HEK293 (cell line): ENCODE measurements at regions not wholly inside any gene's neighbourhood (a gene's known extent, or its start where the extent isn't known, plus 50 kb on each side); places are given as distances from the start of the nearest gene placed in this dataset.

Experiments
- CTCF ChIA-PET: fragments of 350-600 bp; formaldehyde crosslinking; extraction: SDS; loops from one replicate; lab custom pipeline; 2021; ENCODE audit warnings: antibody characterized with exemption; lab: Yijun Ruan, JAX
- POLR2A ChIA-PET: fragments of 300-600 bp; formaldehyde crosslinking; extraction: SDS; loops from one replicate; lab custom pipeline; 2020; ENCODE audit warnings: antibody characterized with exemption, inconsistent platforms; lab: Yijun Ruan, JAX
- H3K27ac ChIP-seq: fragments of 200-500 bp; sonication (Bioruptor generic); 2 replicates; pipeline ENCODE4 v1.5.1; 2014; ENCODE audit warnings: low read depth, low read length, control low read depth, inconsistent platforms; ENCODE audit errors: extremely low read depth
- H3K36me3 ChIP-seq, 2 experiments: fragments of 200-500 bp in 1 of 2; sonication (Bioruptor generic) in 1 of 2; 1 replicate in 1 of 2; 2 replicates in 1 of 2; pipeline ENCODE4 v1.5.1; 2014 to 2017; ENCODE audit warnings: inconsistent platforms in 2 of 2, low read length in 2 of 2; ENCODE audit not compliant: control insufficient read depth in 2 of 2, insufficient read depth in 1 of 2
- H3K4me1 ChIP-seq: fragments of 200-500 bp; sonication (Bioruptor generic); 2 replicates; pipeline ENCODE4 v1.5.1; 2014; ENCODE audit warnings: mild to moderate bottlenecking, low read length, inconsistent platforms; ENCODE audit not compliant: control insufficient read depth, insufficient read depth
- H3K4me3 ChIP-seq: 2 replicates; pipeline ENCODE4 v1.5.1; 2011; ENCODE audit warnings: low read depth, mild to moderate bottlenecking, control low read depth, low read length, moderate library complexity
- H3K9me3 ChIP-seq: fragments of 200-500 bp; sonication (Bioruptor generic); 2 replicates; pipeline ENCODE4 v1.5.1; 2014; ENCODE audit warnings: low read depth, low read length, inconsistent platforms; ENCODE audit not compliant: control insufficient read depth, insufficient read depth
- KLF7 ChIP-seq: fragments of 450-650 bp; formaldehyde crosslinking; IDR thresholded peaks from 2 replicates; pipeline ENCODE4 v1.5.1; 2016; ENCODE audit warnings: missing biosample characterization, missing genetic modification characterization, borderline replicate concordance
- MYNN ChIP-seq: fragments of 450-650 bp; formaldehyde crosslinking; IDR thresholded peaks from 2 replicates; pipeline ENCODE4 v1.5.1; 2016; ENCODE audit warnings: missing biosample characterization, missing genetic modification characterization, borderline replicate concordance
- MZF1 ChIP-seq: fragments of 450-650 bp; formaldehyde crosslinking; IDR thresholded peaks from 2 replicates; pipeline ENCODE4 v1.5.1; 2017; ENCODE audit warnings: missing biosample characterization, missing genetic modification characterization, borderline replicate concordance
- SCRT1 ChIP-seq: fragments of 450-650 bp; formaldehyde crosslinking; IDR thresholded peaks from 2 replicates; pipeline ENCODE4 v1.5.1; 2016; ENCODE audit warnings: missing biosample characterization, missing genetic modification characterization, borderline replicate concordance
- SP7 ChIP-seq: fragments of 450-650 bp; formaldehyde crosslinking; IDR thresholded peaks from 2 replicates; pipeline ENCODE4 v1.5.1; 2016; ENCODE audit warnings: missing biosample characterization, missing genetic modification characterization
- TCF7L2 ChIP-seq: IDR thresholded peaks from 2 replicates; pipeline ENCODE4 v1.6.1; 2011; ENCODE audit warnings: low read depth, mild to moderate bottlenecking, inconsistent platforms, low read length, moderate library complexity, borderline replicate concordance
- TRIM28 ChIP-seq: IDR thresholded peaks from 2 replicates; pipeline ENCODE4 v1.6.1; 2011; ENCODE audit warnings: low read length, control low read depth, borderline replicate concordance
- ZBTB20 ChIP-seq: fragments of 450-650 bp; formaldehyde crosslinking; IDR thresholded peaks from 2 replicates; pipeline ENCODE4 v1.5.1; 2016; ENCODE audit warnings: missing biosample characterization, missing genetic modification characterization
- ZFP37 ChIP-seq: fragments of 450-650 bp; formaldehyde crosslinking; IDR thresholded peaks from 2 replicates; pipeline ENCODE4 v1.5.1; 2016; ENCODE audit warnings: missing biosample characterization, missing genetic modification characterization
- ZIC2 ChIP-seq: fragments of 450-650 bp; formaldehyde crosslinking; IDR thresholded peaks from 2 replicates; pipeline ENCODE4 v1.5.1; 2016; ENCODE audit warnings: missing biosample characterization, missing genetic modification characterization
- ZNF19 ChIP-seq: fragments of 450-650 bp; formaldehyde crosslinking; IDR thresholded peaks from 2 replicates; pipeline ENCODE4; 2016; ENCODE audit warnings: missing biosample characterization, missing genetic modification characterization, low read depth
- ZNF214 ChIP-seq: fragments of 450-650 bp; formaldehyde crosslinking; IDR thresholded peaks from 2 replicates; pipeline ENCODE4 v1.5.1; 2017; ENCODE audit warnings: missing biosample characterization, mild to moderate bottlenecking, missing genetic modification characterization, borderline replicate concordance
- ZNF302 ChIP-seq: fragments of 450-650 bp; formaldehyde crosslinking; IDR thresholded peaks from 2 replicates; pipeline ENCODE4 v1.5.1; 2016; ENCODE audit warnings: missing biosample characterization, missing genetic modification characterization, low read depth
- ZNF311 ChIP-seq: fragments of 450-650 bp; formaldehyde crosslinking; IDR thresholded peaks from 2 replicates; pipeline ENCODE4 v1.5.1; 2017; ENCODE audit warnings: missing biosample characterization, missing genetic modification characterization, borderline replicate concordance
- ZNF416 ChIP-seq: fragments of 450-650 bp; formaldehyde crosslinking; IDR thresholded peaks from 2 replicates; pipeline ENCODE4 v1.5.1; 2016; ENCODE audit warnings: missing biosample characterization, missing genetic modification characterization
- ZNF433 ChIP-seq: fragments of 450-650 bp; formaldehyde crosslinking; IDR thresholded peaks from 2 replicates; pipeline ENCODE4 v1.5.1; 2016; ENCODE audit warnings: missing biosample characterization, missing genetic modification characterization, low read depth
- ZNF48 ChIP-seq: fragments of 450-650 bp; formaldehyde crosslinking; IDR thresholded peaks from 2 replicates; pipeline ENCODE4 v1.5.1; 2016; ENCODE audit warnings: missing biosample characterization, missing genetic modification characterization
- ZNF701 ChIP-seq: fragments of 450-650 bp; formaldehyde crosslinking; IDR thresholded peaks from 2 replicates; pipeline ENCODE4 v1.5.1; 2016; ENCODE audit warnings: missing biosample characterization, missing genetic modification characterization
- ZNF785 ChIP-seq: fragments of 450-650 bp; formaldehyde crosslinking; IDR thresholded peaks from 2 replicates; pipeline ENCODE4 v1.5.1; 2016; ENCODE audit warnings: missing biosample characterization, missing genetic modification characterization
- TF ChIP-seq, protein P1 (sequence below): fragments of 450-650 bp; formaldehyde crosslinking; IDR thresholded peaks from 2 replicates; pipeline ENCODE4 v1.5.1; 2016; ENCODE audit warnings: missing biosample characterization, missing genetic modification characterization
- TF ChIP-seq, protein P2 (sequence below): fragments of 450-650 bp; formaldehyde crosslinking; IDR thresholded peaks from 2 replicates; pipeline ENCODE4 v1.5.1; 2016; ENCODE audit warnings: missing biosample characterization, missing genetic modification characterization, low read depth
- TF ChIP-seq, protein P3 (sequence below): fragments of 450-650 bp; formaldehyde crosslinking; IDR thresholded peaks from 2 replicates; pipeline ENCODE4 v1.5.1; 2016; ENCODE audit warnings: missing biosample characterization, missing genetic modification characterization
- TF ChIP-seq, protein P4 (sequence below): fragments of 450-650 bp; formaldehyde crosslinking; IDR thresholded peaks from 2 replicates; pipeline ENCODE4 v1.5.1; 2016; ENCODE audit warnings: missing biosample characterization, missing genetic modification characterization
- TF ChIP-seq, protein P5 (sequence below): fragments of 450-650 bp; formaldehyde crosslinking; IDR thresholded peaks from 2 replicates; pipeline ENCODE4 v1.5.1; 2016; ENCODE audit warnings: missing biosample characterization, missing genetic modification characterization
- TF ChIP-seq, protein P6 (sequence below): fragments of 450-650 bp; formaldehyde crosslinking; IDR thresholded peaks from 2 replicates; pipeline ENCODE4 v1.5.1; 2016; ENCODE audit warnings: missing biosample characterization, missing genetic modification characterization
- TF ChIP-seq, protein P7 (sequence below): fragments of 450-650 bp; formaldehyde crosslinking; IDR thresholded peaks from 2 replicates; pipeline ENCODE4 v1.5.1; 2016; ENCODE audit warnings: missing biosample characterization, missing genetic modification characterization

DNA sequence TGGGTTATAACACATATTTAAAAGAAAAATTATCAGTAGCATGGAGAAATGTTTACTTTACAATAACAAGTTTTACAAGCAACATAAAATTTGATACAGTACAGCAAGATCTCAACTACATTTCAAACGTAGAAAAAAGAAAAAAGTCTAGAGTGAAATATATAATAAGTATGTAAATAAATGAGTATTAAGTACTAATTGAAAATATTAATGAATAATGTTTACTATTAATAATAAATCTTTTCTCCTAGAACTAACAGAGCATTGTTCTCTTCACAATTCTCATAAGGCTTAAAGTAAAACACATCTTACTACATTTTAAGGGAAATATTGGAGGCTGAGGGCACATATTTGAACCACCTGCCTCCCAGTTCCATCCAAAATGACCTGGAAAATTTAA lies 72.1 kb downstream of the TMEM212 start:
- TF ChIP-seq, protein P1, sequence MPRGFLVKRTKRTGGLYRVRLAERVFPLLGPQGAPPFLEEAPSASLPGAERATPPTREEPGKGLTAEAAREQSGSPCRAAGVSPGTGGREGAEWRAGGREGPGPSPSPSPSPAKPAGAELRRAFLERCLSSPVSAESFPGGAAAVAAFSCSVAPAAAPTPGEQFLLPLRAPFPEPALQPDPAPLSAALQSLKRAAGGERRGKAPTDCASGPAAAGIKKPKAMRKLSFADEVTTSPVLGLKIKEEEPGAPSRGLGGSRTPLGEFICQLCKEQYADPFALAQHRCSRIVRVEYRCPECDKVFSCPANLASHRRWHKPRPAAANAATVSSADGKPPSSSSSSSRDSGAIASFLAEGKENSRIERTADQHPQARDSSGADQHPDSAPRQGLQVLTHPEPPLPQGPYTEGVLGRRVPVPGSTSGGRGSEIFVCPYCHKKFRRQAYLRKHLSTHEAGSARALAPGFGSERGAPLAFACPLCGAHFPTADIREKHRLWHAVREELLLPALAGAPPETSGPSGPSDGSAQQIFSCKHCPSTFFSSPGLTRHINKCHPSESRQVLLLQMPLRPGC (tag by site-specific recombination) = no peak
- TF ChIP-seq ZBTB20 (tag by site-specific recombination) = no peak
- TF ChIP-seq TCF7L2 = no peak
- TF ChIP-seq, protein P2, sequence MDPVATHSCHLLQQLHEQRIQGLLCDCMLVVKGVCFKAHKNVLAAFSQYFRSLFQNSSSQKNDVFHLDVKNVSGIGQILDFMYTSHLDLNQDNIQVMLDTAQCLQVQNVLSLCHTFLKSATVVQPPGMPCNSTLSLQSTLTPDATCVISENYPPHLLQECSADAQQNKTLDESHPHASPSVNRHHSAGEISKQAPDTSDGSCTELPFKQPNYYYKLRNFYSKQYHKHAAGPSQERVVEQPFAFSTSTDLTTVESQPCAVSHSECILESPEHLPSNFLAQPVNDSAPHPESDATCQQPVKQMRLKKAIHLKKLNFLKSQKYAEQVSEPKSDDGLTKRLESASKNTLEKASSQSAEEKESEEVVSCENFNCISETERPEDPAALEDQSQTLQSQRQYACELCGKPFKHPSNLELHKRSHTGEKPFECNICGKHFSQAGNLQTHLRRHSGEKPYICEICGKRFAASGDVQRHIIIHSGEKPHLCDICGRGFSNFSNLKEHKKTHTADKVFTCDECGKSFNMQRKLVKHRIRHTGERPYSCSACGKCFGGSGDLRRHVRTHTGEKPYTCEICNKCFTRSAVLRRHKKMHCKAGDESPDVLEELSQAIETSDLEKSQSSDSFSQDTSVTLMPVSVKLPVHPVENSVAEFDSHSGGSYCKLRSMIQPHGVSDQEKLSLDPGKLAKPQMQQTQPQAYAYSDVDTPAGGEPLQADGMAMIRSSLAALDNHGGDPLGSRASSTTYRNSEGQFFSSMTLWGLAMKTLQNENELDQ (tag by site-specific recombination) = no peak
- no peak for TF ChIP-seq MZF1
- no peak for TF ChIP-seq ZNF48 (tag by site-specific recombination)
- no peak for TF ChIP-seq ZNF701 (tag by site-specific recombination)
- TF ChIP-seq ZNF433 (tag by site-specific recombination) = no peak
- TF ChIP-seq SCRT1 (tag by site-specific recombination) = no peak
- TF ChIP-seq, protein P3, sequence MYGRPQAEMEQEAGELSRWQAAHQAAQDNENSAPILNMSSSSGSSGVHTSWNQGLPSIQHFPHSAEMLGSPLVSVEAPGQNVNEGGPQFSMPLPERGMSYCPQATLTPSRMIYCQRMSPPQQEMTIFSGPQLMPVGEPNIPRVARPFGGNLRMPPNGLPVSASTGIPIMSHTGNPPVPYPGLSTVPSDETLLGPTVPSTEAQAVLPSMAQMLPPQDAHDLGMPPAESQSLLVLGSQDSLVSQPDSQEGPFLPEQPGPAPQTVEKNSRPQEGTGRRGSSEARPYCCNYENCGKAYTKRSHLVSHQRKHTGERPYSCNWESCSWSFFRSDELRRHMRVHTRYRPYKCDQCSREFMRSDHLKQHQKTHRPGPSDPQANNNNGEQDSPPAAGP (tag by site-specific recombination) = no peak
- TF ChIP-seq MYNN (tag by site-specific recombination) = no peak
- TF ChIP-seq TRIM28 = no peak
- TF ChIP-seq, protein P4, sequence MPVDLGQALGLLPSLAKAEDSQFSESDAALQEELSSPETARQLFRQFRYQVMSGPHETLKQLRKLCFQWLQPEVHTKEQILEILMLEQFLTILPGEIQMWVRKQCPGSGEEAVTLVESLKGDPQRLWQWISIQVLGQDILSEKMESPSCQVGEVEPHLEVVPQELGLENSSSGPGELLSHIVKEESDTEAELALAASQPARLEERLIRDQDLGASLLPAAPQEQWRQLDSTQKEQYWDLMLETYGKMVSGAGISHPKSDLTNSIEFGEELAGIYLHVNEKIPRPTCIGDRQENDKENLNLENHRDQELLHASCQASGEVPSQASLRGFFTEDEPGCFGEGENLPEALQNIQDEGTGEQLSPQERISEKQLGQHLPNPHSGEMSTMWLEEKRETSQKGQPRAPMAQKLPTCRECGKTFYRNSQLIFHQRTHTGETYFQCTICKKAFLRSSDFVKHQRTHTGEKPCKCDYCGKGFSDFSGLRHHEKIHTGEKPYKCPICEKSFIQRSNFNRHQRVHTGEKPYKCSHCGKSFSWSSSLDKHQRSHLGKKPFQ = no peak
- no peak for TF ChIP-seq ZNF416 (tag by site-specific recombination)
- no peak for TF ChIP-seq KLF7 (tag by site-specific recombination)
- TF ChIP-seq ZNF311 = no peak
- no peak for TF ChIP-seq ZFP37 (tag by site-specific recombination)
- TF ChIP-seq, all 188 proteins: peak for 0
- Histone ChIP-seq H3K4me1 (no peaks in the 10 kb centered on the region), H3K4me3 (no peak overlapping the region), H3K9me3 (no peaks in the 10 kb centered on the region), H3K36me3 (no peaks in the 10 kb centered on the region), H3K27ac (no peak overlapping the region)
- ChIA-PET POLR2A (no interaction called here), CTCF (no interaction called here)

DNA sequence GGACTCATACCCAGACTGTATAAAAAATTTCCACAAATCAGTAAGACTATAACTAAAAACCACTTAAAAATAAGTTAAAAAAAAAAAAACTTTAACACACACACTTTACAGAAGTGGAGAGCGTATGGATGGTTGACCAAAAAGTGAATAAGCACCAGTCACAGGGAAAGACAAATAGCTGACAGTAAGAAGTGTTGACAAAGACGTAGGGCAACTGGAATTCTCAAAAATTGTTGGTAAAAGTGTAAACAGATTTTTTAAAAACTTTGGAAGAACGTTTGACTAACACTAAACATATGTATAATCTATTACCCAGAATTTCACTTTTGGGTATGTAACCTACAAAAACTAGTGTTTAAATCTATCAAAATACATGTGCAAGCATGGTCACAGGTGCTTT lies 73.7 kb downstream of the TMEM212 start:
- CTCF ChIA-PET = interaction anchor here (0.6 kb wide), 1 partner anchor 9 kb away, joined by 3 read pairs; no protein-coding TSS in a partner anchor
- Histone ChIP-seq H3K4me3 (no peak overlapping the region), H3K9me3 (no peaks in the 10 kb centered on the region), H3K36me3 (no peaks in the 10 kb centered on the region), H3K27ac (no peak overlapping the region), H3K4me1 (no peaks in the 10 kb centered on the region)
- POLR2A ChIA-PET = no interaction called here
- TF ChIP-seq, protein P5, sequence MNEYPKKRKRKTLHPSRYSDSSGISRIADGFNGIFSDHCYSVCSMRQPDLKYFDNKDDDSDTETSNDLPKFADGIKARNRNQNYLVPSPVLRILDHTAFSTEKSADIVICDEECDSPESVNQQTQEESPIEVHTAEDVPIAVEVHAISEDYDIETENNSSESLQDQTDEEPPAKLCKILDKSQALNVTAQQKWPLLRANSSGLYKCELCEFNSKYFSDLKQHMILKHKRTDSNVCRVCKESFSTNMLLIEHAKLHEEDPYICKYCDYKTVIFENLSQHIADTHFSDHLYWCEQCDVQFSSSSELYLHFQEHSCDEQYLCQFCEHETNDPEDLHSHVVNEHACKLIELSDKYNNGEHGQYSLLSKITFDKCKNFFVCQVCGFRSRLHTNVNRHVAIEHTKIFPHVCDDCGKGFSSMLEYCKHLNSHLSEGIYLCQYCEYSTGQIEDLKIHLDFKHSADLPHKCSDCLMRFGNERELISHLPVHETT (tag by site-specific recombination) = no peak
- TF ChIP-seq ZNF19 (tag by site-specific recombination) = no peak
- TF ChIP-seq, protein P6, sequence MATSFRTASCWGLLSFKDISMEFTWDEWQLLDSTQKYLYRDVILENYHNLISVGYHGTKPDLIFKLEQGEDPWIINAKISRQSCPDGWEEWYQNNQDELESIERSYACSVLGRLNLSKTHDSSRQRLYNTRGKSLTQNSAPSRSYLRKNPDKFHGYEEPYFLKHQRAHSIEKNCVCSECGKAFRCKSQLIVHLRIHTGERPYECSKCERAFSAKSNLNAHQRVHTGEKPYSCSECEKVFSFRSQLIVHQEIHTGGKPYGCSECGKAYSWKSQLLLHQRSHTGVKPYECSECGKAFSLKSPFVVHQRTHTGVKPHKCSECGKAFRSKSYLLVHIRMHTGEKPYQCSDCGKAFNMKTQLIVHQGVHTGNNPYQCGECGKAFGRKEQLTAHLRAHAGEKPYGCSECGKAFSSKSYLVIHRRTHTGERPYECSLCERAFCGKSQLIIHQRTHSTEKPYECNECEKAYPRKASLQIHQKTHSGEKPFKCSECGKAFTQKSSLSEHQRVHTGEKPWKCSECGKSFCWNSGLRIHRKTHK (tag by site-specific recombination) = no peak
- no peak for TF ChIP-seq ZNF785 (tag by site-specific recombination)
- TF ChIP-seq SP7 (tag by site-specific recombination) = no peak
- no peak for TF ChIP-seq ZNF214 (tag by site-specific recombination)
- TF ChIP-seq, protein P7, sequence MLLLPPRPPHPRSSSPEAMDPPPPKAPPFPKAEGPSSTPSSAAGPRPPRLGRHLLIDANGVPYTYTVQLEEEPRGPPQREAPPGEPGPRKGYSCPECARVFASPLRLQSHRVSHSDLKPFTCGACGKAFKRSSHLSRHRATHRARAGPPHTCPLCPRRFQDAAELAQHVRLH (tag by site-specific recombination) = no peak
- no peak for TF ChIP-seq ZNF302 (tag by site-specific recombination)
- TF ChIP-seq ZIC2 (tag by site-specific recombination) = no peak
